Activated CD8-positive, alpha-beta memory T cell treated with anti-CD3 and anti-CD28 coated beads for 24 hours (primary cell): ENCODE measurements at regions not wholly inside any gene's neighbourhood (a gene's known extent, or its start where the extent isn't known, plus 50 kb on each side); places are given as distances from the start of the nearest gene placed in this dataset.

Experiments
- DNase-seq: peaks from one replicate; pipeline ENCODE4 v3.0.0-alpha.2; 2020

- no peak for DNase-seq
Observed at GRCh38 chr6:138550346-138550767, 51.1 kb upstream of the NHSL1 start.

- no peak for DNase-seq
Observed at GRCh38 chr6:138554146-138554545, 54.9 kb upstream of the NHSL1 start.

GRCh38 chr6:138555421-138555988 lies 56.2 kb upstream of the NHSL1 start:
- DNase-seq: no peak

- DNase-seq: no peak
Observed at GRCh38 chr6:138557147-138557546, 57.9 kb upstream of the NHSL1 start.

GRCh38 chr6:138559143-138559542 lies 59.8 kb upstream of the NHSL1 start:
- no peak for DNase-seq

- no peak for DNase-seq
Observed at GRCh38 chr6:138560130-138560860, 61.0 kb upstream of the NHSL1 start.

GRCh38 chr6:138562691-138563090 lies 63.4 kb upstream of the NHSL1 start:
- DNase-seq: no peak

GRCh38 chr6:138563231-138563630 lies 63.9 kb upstream of the NHSL1 start:
- DNase-seq: no peak

GRCh38 chr6:138563650-138564049 lies 64.4 kb upstream of the NHSL1 start:
- no peak for DNase-seq

- no peak for DNase-seq
Observed at GRCh38 chr6:138564170-138564721, 65.0 kb upstream of the NHSL1 start.

- no peak for DNase-seq
Observed at GRCh38 chr6:138567052-138567451, 67.8 kb upstream of the NHSL1 start.

- no peak for DNase-seq
Observed at GRCh38 chr6:138568997-138569396, 69.7 kb upstream of the NHSL1 start.

- no peak for DNase-seq
Observed at GRCh38 chr6:138569554-138569953, 70.3 kb upstream of the NHSL1 start.

- DNase-seq: no peak
Observed at GRCh38 chr6:138569970-138570724, 70.9 kb upstream of the NHSL1 start.

- no peak for DNase-seq
Observed at GRCh38 chr6:138570725-138571029, 71.4 kb upstream of the NHSL1 start.

GRCh38 chr6:138571181-138571580 lies 71.9 kb upstream of the NHSL1 start:
- DNase-seq: no peak

GRCh38 chr6:138571585-138572166 lies 72.4 kb upstream of the NHSL1 start:
- DNase-seq: no peak

GRCh38 chr6:138572167-138572875 lies 73.0 kb upstream of the NHSL1 start:
- no peak for DNase-seq

GRCh38 chr6:138572885-138573284 lies 73.6 kb upstream of the NHSL1 start:
- no peak for DNase-seq

GRCh38 chr6:138575257-138575656 lies 76.0 kb upstream of the NHSL1 start:
- DNase-seq: no peak

GRCh38 chr6:138576313-138576712 lies 77.0 kb upstream of the NHSL1 start:
- no peak for DNase-seq

GRCh38 chr6:138577151-138577915 lies 78.0 kb upstream of the NHSL1 start:
- DNase-seq: no peak
